Mucosa of stomach (tissue), 1 donor: ENCODE measurements at regions not wholly inside any gene's neighbourhood (a gene's known extent, or its start where the extent isn't known, plus 50 kb on each side); places are given as distances from the start of the nearest gene placed in this dataset.
"Not testable (repeated sequence)": the region's sequence is repeated elsewhere in the genome, so short reads cannot be mapped to it uniquely, and the experiment has no call there.

Experiments used
- H3K27me3 ChIP-seq: one replicate; pipeline ENCODE4 v1.7.0; 2013; ENCODE audit warnings: mild to moderate bottlenecking, low read length; ENCODE audit not compliant: control insufficient read depth, insufficient read depth
- H3K36me3 ChIP-seq: one replicate; pipeline ENCODE4 v1.7.0; 2013; ENCODE audit warnings: low read length; ENCODE audit not compliant: control insufficient read depth, insufficient read depth
- H3K4me1 ChIP-seq: one replicate; pipeline ENCODE4 v1.7.0; 2013; ENCODE audit warnings: mild to moderate bottlenecking, low read length; ENCODE audit not compliant: control insufficient read depth, insufficient read depth
- H3K4me3 ChIP-seq: one replicate; pipeline ENCODE4 v1.7.0; 2013; ENCODE audit warnings: low read length
- H3K9ac ChIP-seq: one replicate; pipeline ENCODE4 v1.7.0; 2013; ENCODE audit warnings: mild to moderate bottlenecking, low read length, moderate library complexity
- H3K9me3 ChIP-seq: one replicate; pipeline ENCODE4 v1.7.0; 2013; ENCODE audit warnings: mild to moderate bottlenecking, low read length, moderate library complexity; ENCODE audit not compliant: control insufficient read depth
- donor health status: Pancreatic carcinoma.

DNA sequence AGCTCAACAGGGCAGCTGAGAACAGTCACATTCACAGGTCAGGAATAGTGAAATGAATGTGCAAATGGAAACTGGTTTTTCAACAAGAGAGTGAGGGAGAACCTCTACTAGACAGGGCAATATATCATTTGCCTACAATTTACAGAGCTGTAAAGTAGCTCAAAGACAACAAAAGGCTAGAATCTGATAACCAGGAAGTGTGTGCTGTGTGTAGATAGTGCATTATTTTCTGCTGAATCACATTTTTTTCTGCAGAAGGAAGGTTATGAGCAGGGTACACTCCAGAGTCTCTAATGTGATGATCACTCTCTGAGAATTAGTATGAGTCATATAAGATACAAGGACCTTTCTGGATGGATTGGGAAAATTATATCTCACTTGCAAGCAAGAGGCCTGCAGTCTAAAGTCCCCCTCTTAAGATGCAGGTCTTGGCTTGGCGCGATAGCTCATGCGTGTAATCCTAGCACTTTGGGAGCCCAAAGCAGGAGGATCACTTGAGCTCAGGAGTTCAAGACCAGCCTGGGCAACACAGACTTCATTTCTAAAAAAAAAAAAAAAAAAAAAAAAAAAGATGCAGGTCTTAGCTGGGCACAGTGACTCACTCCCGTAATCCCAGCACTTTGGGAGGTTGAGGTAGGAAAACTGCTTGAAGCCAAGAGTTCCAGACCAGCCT, 59.9 kb upstream of the COBL start:
- no peak overlapping the region for H3K9ac ChIP-seq
- H3K27me3 ChIP-seq, result no peaks in the 10 kb centered on the region

GRCh38 chr7:51374936-51375335, 58.3 kb upstream of the COBL start:
- no peaks in the 10 kb centered on the region for H3K36me3 ChIP-seq
- no peaks in the 10 kb centered on the region for H3K27me3 ChIP-seq
- H3K4me3 ChIP-seq, result no peak overlapping the region
- no peaks in the 10 kb centered on the region for H3K4me1 ChIP-seq
- no peaks in the 10 kb centered on the region for H3K9me3 ChIP-seq
- H3K9ac ChIP-seq, result no peak overlapping the region

More for the DNA sequence above, 59.9 kb upstream of the COBL start:
- Histone ChIP-seq H3K36me3 (no peaks in the 10 kb centered on the region), H3K4me1 (no peaks in the 10 kb centered on the region), H3K4me3 (no peak overlapping the region), H3K9me3 (no peaks in the 10 kb centered on the region)

GRCh38 chr7:51373607-51374006, 57.0 kb upstream of the COBL start:
- H3K4me3 ChIP-seq, H3K36me3 ChIP-seq, H3K9me3 ChIP-seq, H3K4me1 ChIP-seq, H3K27me3 ChIP-seq, H3K9ac ChIP-seq: not testable (repeated sequence)

GRCh38 chr7:51369746-51370145, 53.1 kb upstream of the COBL start:
- Histone ChIP-seq H3K9ac (no peak overlapping the region), H3K36me3 (no peaks in the 10 kb centered on the region), H3K9me3 (no peaks in the 10 kb centered on the region), H3K4me3 (no peak overlapping the region), H3K4me1 (peaks cover 3% of the 10 kb centered on the region), H3K27me3 (no peaks in the 10 kb centered on the region)

GRCh38 chr7:51369228-51369627, 52.6 kb upstream of the COBL start:
- not testable (repeated sequence) for H3K9ac ChIP-seq, H3K9me3 ChIP-seq, H3K4me1 ChIP-seq, H3K27me3 ChIP-seq, H3K36me3 ChIP-seq, H3K4me3 ChIP-seq

GRCh38 chr7:51368334-51368733, 51.7 kb upstream of the COBL start:
- no peak overlapping the region for H3K9ac ChIP-seq
- H3K4me3 ChIP-seq, result no peak overlapping the region
- no peaks in the 10 kb centered on the region for H3K27me3 ChIP-seq
- peaks cover 3% of the 10 kb centered on the region for H3K4me1 ChIP-seq
- H3K36me3 ChIP-seq, result no peaks in the 10 kb centered on the region
- H3K9me3 ChIP-seq, result no peaks in the 10 kb centered on the region

DNA sequence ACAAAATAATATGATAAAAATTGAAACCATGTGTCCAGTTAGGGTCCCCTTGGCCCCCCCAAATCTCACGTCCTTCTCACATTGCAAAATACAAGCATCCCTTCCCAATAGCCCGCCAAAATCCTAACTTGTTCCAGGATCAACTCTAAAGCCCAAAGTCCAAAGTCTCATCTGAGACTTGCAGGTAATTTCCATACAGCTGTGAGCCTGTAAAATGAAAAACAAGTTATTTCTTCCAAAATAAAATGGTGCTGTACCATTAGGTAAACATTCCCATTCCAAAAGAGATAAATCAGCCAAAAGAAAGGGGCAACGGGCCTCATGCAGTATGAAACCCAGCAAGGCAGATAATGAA, 51.0 kb upstream of the COBL start:
- Histone ChIP-seq H3K9me3 (no peaks in the 10 kb centered on the region), H3K9ac (no peak overlapping the region), H3K4me1 (peaks cover 3% of the 10 kb centered on the region), H3K36me3 (no peaks in the 10 kb centered on the region), H3K27me3 (no peaks in the 10 kb centered on the region), H3K4me3 (no peak overlapping the region)

DNA sequence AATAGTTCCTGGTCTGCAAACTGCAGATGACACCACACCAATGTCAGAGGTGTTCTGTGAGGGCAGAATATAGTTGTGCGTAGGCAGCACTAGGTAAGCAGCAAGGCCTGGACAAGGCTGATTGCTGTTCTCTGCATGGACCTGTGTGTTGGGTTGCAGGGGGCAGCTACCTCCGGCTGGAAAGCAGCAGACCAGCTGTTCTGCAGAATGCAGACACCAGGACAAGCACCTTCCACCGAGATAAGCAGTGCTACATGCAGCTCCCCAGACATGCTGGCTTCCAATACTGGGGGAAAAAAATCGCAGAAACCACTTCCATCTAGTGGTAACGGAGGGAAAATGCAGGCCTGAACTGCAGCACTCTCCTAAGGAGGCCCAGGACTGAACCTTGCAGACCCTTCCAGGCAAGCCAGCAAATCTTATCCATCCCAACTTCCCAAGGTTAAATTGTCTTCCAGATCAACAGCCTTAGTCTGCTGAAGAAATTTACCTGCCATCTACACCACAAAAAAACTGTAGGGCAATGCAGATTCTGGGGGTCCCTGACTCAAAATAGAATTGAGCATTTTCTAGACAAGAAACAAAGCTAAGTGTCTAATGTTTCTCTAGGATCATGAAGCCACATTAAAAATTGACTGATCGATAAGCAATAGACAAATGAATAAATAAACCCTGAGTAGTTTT, 50.5 kb upstream of the COBL start:
- no peak overlapping the region for H3K9ac ChIP-seq
- no peaks in the 10 kb centered on the region for H3K36me3 ChIP-seq
- H3K4me1 ChIP-seq, result peaks cover 3% of the 10 kb centered on the region
- H3K9me3 ChIP-seq, result no peaks in the 10 kb centered on the region
- H3K4me3 ChIP-seq, result no peak overlapping the region
- no peaks in the 10 kb centered on the region for H3K27me3 ChIP-seq
